ENCODE measurements at regions not wholly inside any gene's neighbourhood (a gene's known extent, or its start where the extent isn't known, plus 50 kb on each side); places are given as distances from the start of the nearest gene placed in this dataset.

GRCh38 chr11:29432719-29433325, 584.0 kb downstream of the KCNA4 start:
- no peak overlapping the region for H3K4me3 ChIP-seq (ENCODE audit: low read length)
- TF ChIP-seq CTCF (conservative IDR thresholded peaks at IDR 0.05; ENCODE audit: low read depth, low read length): peak; percentile 45
- DNase-seq (ENCODE audit: low read depth): no peak

GRCh38 chr11:29405305-29405704, 611.5 kb downstream of the KCNA4 start:
- DNase-seq (ENCODE audit: low read depth): no peak
- TF ChIP-seq CTCF (conservative IDR thresholded peaks at IDR 0.05; ENCODE audit: low read depth, low read length): no peak
- H3K4me3 ChIP-seq (ENCODE audit: low read length): no peak overlapping the region

- no peak for DNase-seq (ENCODE audit: low read depth)
- H3K4me3 ChIP-seq (ENCODE audit: low read length): no peak overlapping the region
- TF ChIP-seq CTCF (conservative IDR thresholded peaks at IDR 0.05; ENCODE audit: low read depth, low read length): no peak
Observed at GRCh38 chr11:29395555-29396072, 621.2 kb downstream of the KCNA4 start.

- no peak for TF ChIP-seq CTCF (conservative IDR thresholded peaks at IDR 0.05; ENCODE audit: low read depth, low read length)
- peak; percentile 21 for DNase-seq (ENCODE audit: low read depth)
- H3K4me3 ChIP-seq (ENCODE audit: low read length): no peak overlapping the region
Observed at GRCh38 chr11:29389793-29390192, 627.0 kb downstream of the KCNA4 start.

DNA sequence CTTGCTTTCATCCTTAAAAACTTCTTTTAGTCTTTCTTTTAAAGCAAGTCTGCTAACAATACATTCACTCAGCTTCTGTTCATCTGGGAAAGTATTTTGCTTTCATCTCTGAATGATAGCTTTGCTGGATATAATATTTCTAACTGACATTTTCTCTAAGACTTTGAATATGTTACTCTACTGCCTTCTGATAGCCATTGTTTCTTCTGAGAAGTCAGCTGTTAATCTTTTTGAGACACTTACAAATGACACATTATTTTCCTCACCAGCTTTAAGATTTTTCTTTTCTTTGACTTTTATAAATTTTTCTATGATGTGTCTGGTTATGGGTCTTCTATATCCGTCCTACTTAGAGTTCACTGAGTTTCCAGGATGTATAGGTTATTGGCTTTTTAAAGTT, 643.1 kb downstream of the KCNA4 start:
- no peak for TF ChIP-seq CTCF (conservative IDR thresholded peaks at IDR 0.05; ENCODE audit: low read depth, low read length)
- no peak for DNase-seq (ENCODE audit: low read depth)
- H3K4me3 ChIP-seq (ENCODE audit: low read length): no peak overlapping the region

- DNase-seq (ENCODE audit: low read depth): no peak
- no peak overlapping the region for H3K4me3 ChIP-seq (ENCODE audit: low read length)
- no peak for TF ChIP-seq CTCF (conservative IDR thresholded peaks at IDR 0.05; ENCODE audit: low read depth, low read length)
Observed at GRCh38 chr11:29368126-29368525, 648.7 kb downstream of the KCNA4 start.

DNA sequence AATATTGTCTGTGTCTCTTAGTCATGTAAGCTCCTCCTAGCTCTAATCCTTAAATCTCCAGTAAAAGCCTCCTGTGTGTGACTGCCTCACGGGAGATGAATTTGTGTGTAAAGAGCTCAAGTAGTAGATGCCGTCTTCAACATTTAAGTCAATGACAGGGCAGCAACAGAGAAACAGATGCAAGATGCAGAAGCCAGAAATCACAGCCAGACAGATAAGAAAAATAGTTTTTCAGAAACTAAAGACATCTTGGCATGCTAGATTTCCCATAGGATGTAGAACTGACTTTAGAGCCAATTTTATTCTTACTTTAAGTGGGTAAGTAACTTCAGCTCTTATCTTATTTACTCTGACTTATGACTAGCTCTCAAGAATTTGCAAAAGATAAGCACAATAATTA, 652.8 kb downstream of the KCNA4 start:
- no peak for DNase-seq (ENCODE audit: low read depth)
- no peak for TF ChIP-seq CTCF (conservative IDR thresholded peaks at IDR 0.05; ENCODE audit: low read depth, low read length)
- H3K4me3 ChIP-seq (ENCODE audit: low read length): no peak overlapping the region
